Thoracic aorta (tissue), 2 donors: ENCODE measurements at regions not wholly inside any gene's neighbourhood (a gene's known extent, or its start where the extent isn't known, plus 50 kb on each side); places are given as distances from the start of the nearest gene placed in this dataset.
"Not testable (repeated sequence)": the region's sequence is repeated elsewhere in the genome, so short reads cannot be mapped to it uniquely, and the experiment has no call there.

Experiments used
- ATAC-seq: fragments of 150-250 bp; one replicate; pipeline ENCODE4 v1.8.0; 2017; ENCODE audit warnings: low read depth; ENCODE audit not compliant: insufficient number of reproducible peaks, low FRiP score
- DNase-seq: peaks from one replicate; pipeline ENCODE4 v3.0.0-alpha.2; 2020; ENCODE audit warnings: low spot score
- H3K27ac ChIP-seq, 2 donors: fragments of 200-600 bp; sonication (generic); 1 replicate in 1 of 2; 2 replicates in 1 of 2; pipeline ENCODE4 v1.5.1; 2016; ENCODE audit warnings: mild to moderate bottlenecking in 2 of 2, moderate library complexity in 2 of 2
- H3K27me3 ChIP-seq: fragments of 200-600 bp; sonication (generic); replicated peaks from 2 replicates; pipeline ENCODE4 v1.6.0; 2016; ENCODE audit warnings: mild to moderate bottlenecking; ENCODE audit not compliant: insufficient read depth
- H3K36me3 ChIP-seq: fragments of 200-600 bp; sonication (generic); one replicate; pipeline ENCODE4 v1.5.1; 2016
- H3K4me1 ChIP-seq, 2 donors: fragments of 200-600 bp; sonication (generic); 1 replicate in 1 of 2; 2 replicates in 1 of 2; pipeline versions ENCODE4 v1.5.1 to v1.6.0; 2016; ENCODE audit warnings: low read depth in 2 of 2, mild to moderate bottlenecking in 1 of 2; ENCODE audit not compliant: control insufficient read depth in 1 of 2
- H3K4me3 ChIP-seq: fragments of 200-600 bp; sonication (generic); 2 replicates; pipeline ENCODE4 v1.5.1; 2016; ENCODE audit warnings: mild to moderate bottlenecking
- H3K9me3 ChIP-seq: fragments of 200-600 bp; sonication (generic); 2 replicates; pipeline ENCODE4 v1.5.1; 2016
- CTCF ChIP-seq: fragments of 200-600 bp; sonication (generic); IDR thresholded peaks from one replicate; pipeline ENCODE4 v1.5.1; 2019; ENCODE audit warnings: antibody characterized with exemption

- Histone ChIP-seq H3K4me1 (no peaks in the 10 kb centered on the region), H3K36me3 (no peaks in the 10 kb centered on the region), H3K9me3 (no peaks in the 10 kb centered on the region), H3K4me3 (no peak overlapping the region), H3K27ac (no peak overlapping the region), H3K27me3 (no peaks in the 10 kb centered on the region)
- no peak for ATAC-seq
- no peak for DNase-seq
- TF ChIP-seq CTCF = no peak
Measured at GRCh38 chr5:166724284-166724683, 1567.2 kb upstream of the WWC1 start.

GRCh38 chr5:166725593-166725992 lies 1565.9 kb upstream of the WWC1 start:
- Histone ChIP-seq H3K27ac (no peak overlapping the region), H3K9me3 (no peaks in the 10 kb centered on the region), H3K36me3 (no peaks in the 10 kb centered on the region), H3K4me3 (no peak overlapping the region), H3K27me3 (no peaks in the 10 kb centered on the region), H3K4me1 (no peaks in the 10 kb centered on the region)
- no peak for TF ChIP-seq CTCF
- DNase-seq (no peak), ATAC-seq (no peak)

- no peak for TF ChIP-seq CTCF
- H3K4me1 ChIP-seq = no peaks in the 10 kb centered on the region
- ATAC-seq (no peak), DNase-seq (no peak)
- no peaks in the 10 kb centered on the region for H3K36me3 ChIP-seq
- no peaks in the 10 kb centered on the region for H3K27me3 ChIP-seq
- no peak overlapping the region for H3K27ac ChIP-seq
- H3K9me3 ChIP-seq = no peaks in the 10 kb centered on the region
- no peak overlapping the region for H3K4me3 ChIP-seq
Measured at GRCh38 chr5:166726406-166726805, 1565.0 kb upstream of the WWC1 start.

- not testable (repeated sequence) for DNase-seq, ATAC-seq, H3K36me3 ChIP-seq, H3K9me3 ChIP-seq, H3K27me3 ChIP-seq, H3K4me1 ChIP-seq, H3K27ac ChIP-seq, H3K4me3 ChIP-seq
Measured at GRCh38 chr5:166742951-166743350, 1548.5 kb upstream of the WWC1 start.

- ATAC-seq = no peak
- Histone ChIP-seq H3K4me1 (no peaks in the 10 kb centered on the region), H3K36me3 (no peaks in the 10 kb centered on the region), H3K4me3 (no peak overlapping the region), H3K9me3 (no peaks in the 10 kb centered on the region), H3K27ac (no peak overlapping the region), H3K27me3 (no peaks in the 10 kb centered on the region)
- DNase-seq = no peak
- no peak for TF ChIP-seq CTCF
Measured at GRCh38 chr5:166746506-166746905, 1544.9 kb upstream of the WWC1 start.

GRCh38 chr5:166750376-166750775 lies 1541.1 kb upstream of the WWC1 start:
- no peak overlapping the region for H3K4me3 ChIP-seq
- H3K4me1 ChIP-seq = no peaks in the 10 kb centered on the region
- H3K27ac ChIP-seq = no peak overlapping the region
- no peak for TF ChIP-seq CTCF
- no peaks in the 10 kb centered on the region for H3K27me3 ChIP-seq
- DNase-seq (no peak), ATAC-seq (no peak)
- no peaks in the 10 kb centered on the region for H3K36me3 ChIP-seq
- no peaks in the 10 kb centered on the region for H3K9me3 ChIP-seq
